ENCODE measurements at regions not wholly inside any gene's neighbourhood (a gene's known extent, or its start where the extent isn't known, plus 50 kb on each side); places are given as distances from the start of the nearest gene placed in this dataset.

- Mint-ChIP-seq H3K27ac (no peak overlapping the region), H3K27me3 (ENCODE audit: insufficient read depth) (no peaks in the 10 kb centered on the region), H3K4me3 (no peak overlapping the region), H3K36me3 (ENCODE audit: low read depth) (no peaks in the 10 kb centered on the region), H3K9me3 (no peaks in the 10 kb centered on the region), H3K4me1 (no peaks in the 10 kb centered on the region)
- Histone ChIP-seq H3K4me1 (ENCODE audit: control insufficient read depth, insufficient read depth, low read length) (no peaks in the 10 kb centered on the region), H3K9me3 (ENCODE audit: control insufficient read depth, low read length) (no peaks in the 10 kb centered on the region), H3K4me3 (ENCODE audit: low read length) (no peak overlapping the region), H3K27me3 (ENCODE audit: control insufficient read depth, insufficient read depth, low read length, poor library complexity, severe bottlenecking) (no peaks in the 10 kb centered on the region), H3K27ac (ENCODE audit: low read depth, low read length) (no peak overlapping the region), H3K36me3 (ENCODE audit: control insufficient read depth, insufficient read depth, low read length) (no peaks in the 10 kb centered on the region), H3K9ac (ENCODE audit: extremely low read depth, low read length, poor library complexity, severe bottlenecking) (no peak overlapping the region)
- DNase-seq: no peak
- 96% methylated on average over 1 of the region's 1 CpG; no CpG with 5 or more reads in 1 of the 2 experiments for WGBS, 2 experiments (ENCODE audit: insufficient coverage in 1 of 2, insufficient read length in 1 of 2)
- TF ChIP-seq CTCF (conservative IDR thresholded peaks at IDR 0.05): no peak
Observed at GRCh38 chr1:214739621-214740238, 136.7 kb downstream of the CENPF start.

GRCh38 chr1:214740471-214740870 lies 137.5 kb downstream of the CENPF start:
- Histone ChIP-seq H3K36me3 (ENCODE audit: control insufficient read depth, insufficient read depth, low read length) (no peaks in the 10 kb centered on the region), H3K9ac (ENCODE audit: extremely low read depth, low read length, poor library complexity, severe bottlenecking) (no peak overlapping the region), H3K27me3 (ENCODE audit: control insufficient read depth, insufficient read depth, low read length, poor library complexity, severe bottlenecking) (no peaks in the 10 kb centered on the region), H3K9me3 (ENCODE audit: control insufficient read depth, low read length) (no peaks in the 10 kb centered on the region), H3K4me3 (ENCODE audit: low read length) (no peak overlapping the region), H3K4me1 (ENCODE audit: control insufficient read depth, insufficient read depth, low read length) (no peaks in the 10 kb centered on the region), H3K27ac (ENCODE audit: low read depth, low read length) (no peak overlapping the region)
- H3K27ac Mint-ChIP-seq: no peak overlapping the region
- H3K36me3 Mint-ChIP-seq (ENCODE audit: low read depth): no peaks in the 10 kb centered on the region
- no peak for DNase-seq
- 100% methylated on average over 1 to 2 of the region's 2 CpGs for WGBS, 2 experiments (ENCODE audit: insufficient coverage in 1 of 2, insufficient read length in 1 of 2)
- no peaks in the 10 kb centered on the region for H3K9me3 Mint-ChIP-seq
- no peaks in the 10 kb centered on the region for H3K27me3 Mint-ChIP-seq (ENCODE audit: insufficient read depth)
- no peaks in the 10 kb centered on the region for H3K4me1 Mint-ChIP-seq
- H3K4me3 Mint-ChIP-seq: no peak overlapping the region
- no peak for TF ChIP-seq CTCF (conservative IDR thresholded peaks at IDR 0.05)

- Mint-ChIP-seq H3K27me3 (ENCODE audit: insufficient read depth) (no peaks in the 10 kb centered on the region), H3K27ac (no peak overlapping the region), H3K36me3 (ENCODE audit: low read depth) (no peaks in the 10 kb centered on the region), H3K4me1 (no peaks in the 10 kb centered on the region), H3K4me3 (no peak overlapping the region), H3K9me3 (no peaks in the 10 kb centered on the region)
- no peak overlapping the region for H3K9ac ChIP-seq (ENCODE audit: extremely low read depth, low read length, poor library complexity, severe bottlenecking)
- no peaks in the 10 kb centered on the region for H3K36me3 ChIP-seq (ENCODE audit: control insufficient read depth, insufficient read depth, low read length)
- H3K4me1 ChIP-seq (ENCODE audit: control insufficient read depth, insufficient read depth, low read length): no peaks in the 10 kb centered on the region
- no peaks in the 10 kb centered on the region for H3K9me3 ChIP-seq (ENCODE audit: control insufficient read depth, low read length)
- 91 to 96% methylated on average over 4 to 5 of the region's 5 CpGs for WGBS, 2 experiments (ENCODE audit: insufficient coverage in 1 of 2, insufficient read length in 1 of 2)
- DNase-seq: no peak
- H3K4me3 ChIP-seq (ENCODE audit: low read length): no peak overlapping the region
- no peak overlapping the region for H3K27ac ChIP-seq (ENCODE audit: low read depth, low read length)
- no peaks in the 10 kb centered on the region for H3K27me3 ChIP-seq (ENCODE audit: control insufficient read depth, insufficient read depth, low read length, poor library complexity, severe bottlenecking)
- no peak for TF ChIP-seq CTCF (conservative IDR thresholded peaks at IDR 0.05)
Observed at GRCh38 chr1:214747050-214747635, 144.1 kb downstream of the CENPF start.
